OCI-LY7 (cell line): ENCODE measurements at regions not wholly inside any gene's neighbourhood (a gene's known extent, or its start where the extent isn't known, plus 50 kb on each side); places are given as distances from the start of the nearest gene placed in this dataset.
"Not testable (repeated sequence)": the region's sequence is repeated elsewhere in the genome, so short reads cannot be mapped to it uniquely, and the experiment has no call there.

Experiments used
- BruUV-seq: library from RNA; stranded (reverse); fragments of 400-500 nt; replicated peaks from 2 replicates; lab custom pipeline; 2021; lab: Mats Ljungman, UMichigan
- CTCF ChIA-PET: fragments of 300-600 bp; sonication (Branson Sonifier 250); formaldehyde crosslinking; loops from one replicate; lab custom pipeline; 2022; ENCODE audit warnings: antibody characterized with exemption; ENCODE audit not compliant: unreplicated experiment; lab: Charles Lee
- POLR2A ChIA-PET: fragments of 300-600 bp; sonication (Branson Sonifier 250); formaldehyde crosslinking; loops from one replicate; lab custom pipeline; 2022; ENCODE audit warnings: antibody characterized with exemption; lab: Charles Lee
- DNase-seq: peaks from one replicate; pipeline ENCODE4 v3.0.0-alpha.2; 2015; ENCODE audit warnings: low spot score
- H2AFZ ChIP-seq: fragments of 200-600 bp; sonication (generic), shearing (Covaris generic); 2 replicates; pipeline ENCODE4 v1.6.1; 2014; ENCODE audit warnings: mild to moderate bottlenecking, antibody characterized with exemption, low read length, moderate library complexity
- H3K27ac ChIP-seq: fragments of 200-600 bp; sonication (generic); 2 replicates; pipeline ENCODE4 v1.5.1; 2014; ENCODE audit warnings: mixed run types, low read depth, mild to moderate bottlenecking, moderate library complexity, low read length, inconsistent platforms; ENCODE audit not compliant: poor library complexity, severe bottlenecking
- H3K36me3 ChIP-seq: fragments of 200-600 bp; sonication (generic); 2 replicates; pipeline ENCODE4 v1.6.1; 2014; ENCODE audit warnings: mild to moderate bottlenecking, antibody characterized with exemption, low read length, moderate library complexity, mixed read lengths; ENCODE audit not compliant: insufficient read depth
- H3K4me1 ChIP-seq: fragments of 200-600 bp; sonication (generic); 2 replicates; pipeline ENCODE4 v1.5.1; 2014; ENCODE audit warnings: mild to moderate bottlenecking, low read length; ENCODE audit not compliant: insufficient read depth, poor library complexity, severe bottlenecking
- H3K4me2 ChIP-seq: fragments of 200-600 bp; sonication (generic); 2 replicates; pipeline ENCODE4 v1.6.1; 2014; ENCODE audit warnings: mild to moderate bottlenecking, low read length
- H3K4me3 ChIP-seq: fragments of 200-600 bp; sonication (generic); 2 replicates; pipeline ENCODE4 v1.5.1; 2014; ENCODE audit warnings: mild to moderate bottlenecking, low read depth, low read length; ENCODE audit not compliant: poor library complexity, severe bottlenecking
- H3K79me2 ChIP-seq: fragments of 200-600 bp; sonication (generic); 2 replicates; pipeline ENCODE4 v1.6.1; 2016; ENCODE audit warnings: low read depth, mild to moderate bottlenecking, low read length, moderate library complexity, mixed read lengths; ENCODE audit not compliant: insufficient read depth
- H3K9me2 ChIP-seq: fragments of 200-600 bp; sonication (generic); 2 replicates; pipeline ENCODE4 v1.6.1; 2016; ENCODE audit warnings: mild to moderate bottlenecking, low read length, mixed read lengths; ENCODE audit not compliant: insufficient read depth
- H3K9me3 ChIP-seq: fragments of 200-600 bp; sonication (generic); 2 replicates; pipeline ENCODE4 v1.6.1; 2014; ENCODE audit warnings: mild to moderate bottlenecking, mixed run types, low read length, mixed read lengths
- H4K20me1 ChIP-seq: fragments of 200-600 bp; sonication (generic); 2 replicates; pipeline ENCODE4 v1.6.1; 2014; ENCODE audit warnings: mild to moderate bottlenecking, antibody characterized with exemption, low read length, moderate library complexity, mixed read lengths; ENCODE audit not compliant: insufficient read depth
- CTCF ChIP-seq: fragments of 200-600 bp; sonication (generic); conservative IDR thresholded peaks from 2 replicates; pipeline ENCODE4 v1.5.1; 2014; ENCODE audit warnings: mild to moderate bottlenecking, antibody characterized with exemption, low read length, moderate library complexity, mixed read lengths
- EZH2phosphoT487 ChIP-seq: fragments of 200-600 bp; sonication (generic); IDR thresholded peaks from 2 replicates; pipeline ENCODE4 v1.6.1; 2018; ENCODE audit warnings: low read depth, borderline replicate concordance, mild to moderate bottlenecking, mixed run types, antibody characterized with exemption, low read length, moderate library complexity, mixed read lengths
- intact Hi-C: fragments of 100-400 bp; cut with micrococcal nuclease; formaldehyde crosslinking; loops from one replicate; pipeline ENCODE4 v1.10.0; 2022; ENCODE audit not compliant: unreplicated experiment

DNA sequence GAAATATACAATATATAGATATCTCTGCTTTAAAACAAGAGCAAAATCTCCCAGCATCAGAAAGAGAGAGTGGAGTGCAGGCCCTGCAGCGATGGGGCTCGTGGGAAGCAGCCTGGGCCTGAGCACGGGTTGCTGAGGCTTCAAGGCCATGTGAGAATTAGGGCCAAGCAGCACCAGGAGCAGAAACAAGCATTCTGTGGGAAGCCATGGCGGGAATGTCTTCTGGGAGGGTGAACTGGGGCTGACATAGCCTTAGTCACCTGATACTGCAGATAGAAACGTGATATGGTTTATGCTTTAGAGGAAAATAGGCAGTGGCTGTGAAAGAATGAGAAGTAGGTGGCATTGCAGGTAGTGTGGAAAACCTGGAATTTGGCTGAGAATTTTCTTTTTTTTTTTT is 472.3 kb downstream of the IRS2 start:
- no peak overlapping the region for H3K4me2 ChIP-seq
- H3K4me1 ChIP-seq: no peaks in the 10 kb centered on the region
- H2AFZ ChIP-seq: no peak overlapping the region
- no peak overlapping the region for H3K27ac ChIP-seq
- H3K79me2 ChIP-seq: no peaks in the 10 kb centered on the region
- no peaks in the 10 kb centered on the region for H3K9me2 ChIP-seq
- H4K20me1 ChIP-seq: no peaks in the 10 kb centered on the region
- H3K4me3 ChIP-seq: no peak overlapping the region
- no peak for DNase-seq
- ChIA-PET CTCF (no interaction called here), POLR2A (no interaction called here)
- no peaks in the 10 kb centered on the region for H3K36me3 ChIP-seq
- no TSS peak for BruUV-seq
- TF ChIP-seq EZH2phosphoT487 (no peak), CTCF (no peak)
- intact Hi-C loops: no loop called here
- H3K9me3 ChIP-seq: no peaks in the 10 kb centered on the region

DNA sequence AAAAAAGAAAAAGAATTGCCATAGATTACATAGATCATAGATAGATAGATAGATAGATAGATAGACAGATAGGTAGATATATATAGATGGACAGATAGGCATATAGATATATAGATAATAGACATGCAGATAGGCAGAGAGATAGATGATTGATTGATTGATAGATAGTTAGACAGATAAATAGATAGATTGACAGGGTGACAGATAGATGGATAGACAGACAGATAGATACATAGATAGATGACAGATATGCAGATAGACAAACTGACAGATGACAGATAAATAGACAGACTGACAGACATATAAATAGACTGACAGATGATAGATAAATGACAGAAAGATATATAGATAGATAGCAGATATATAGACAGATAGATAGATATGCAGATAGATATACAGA is 474.0 kb downstream of the IRS2 start:
- DNase-seq: no peak
- ChIA-PET POLR2A (interaction anchor here (0.6 kb wide), 1 partner anchor 326 kb away, joined by 6 read pairs; no protein-coding TSS in a partner anchor), CTCF (no interaction called here)
- no peak overlapping the region for H2AFZ ChIP-seq
- H3K79me2 ChIP-seq: no peaks in the 10 kb centered on the region
- H3K4me1 ChIP-seq: no peaks in the 10 kb centered on the region
- TF ChIP-seq CTCF (no peak), EZH2phosphoT487 (no peak)
- H3K36me3 ChIP-seq: no peaks in the 10 kb centered on the region
- H3K9me2 ChIP-seq: no peaks in the 10 kb centered on the region
- no TSS peak for BruUV-seq
- H3K9me3 ChIP-seq: no peaks in the 10 kb centered on the region
- H4K20me1 ChIP-seq: no peaks in the 10 kb centered on the region
- no peak overlapping the region for H3K4me2 ChIP-seq
- intact Hi-C loops: no loop called here
- H3K27ac ChIP-seq: no peak overlapping the region
- H3K4me3 ChIP-seq: no peak overlapping the region

- intact Hi-C loops, H4K20me1 ChIP-seq, H3K36me3 ChIP-seq, H3K27ac ChIP-seq, CTCF ChIA-PET, DNase-seq, H3K4me2 ChIP-seq, H2AFZ ChIP-seq, H3K9me2 ChIP-seq, H3K4me1 ChIP-seq, POLR2A ChIA-PET, BruUV-seq, H3K9me3 ChIP-seq, H3K79me2 ChIP-seq, H3K4me3 ChIP-seq: not testable (repeated sequence)
Measured at GRCh38 chr13:109311431-109311976, 474.9 kb downstream of the IRS2 start.
